HepG2 (cell line): ENCODE measurements at regions not wholly inside any gene's neighbourhood (a gene's known extent, or its start where the extent isn't known, plus 50 kb on each side); places are given as distances from the start of the nearest gene placed in this dataset.

Source experiments
- ATAC-seq: fragments of 200-7000 bp; cut with Tn5 transposase; 3 replicates; pipeline ENCODE4 v1.9.1; 2020; ENCODE audit warnings: mild to moderate bottlenecking, moderate library complexity
- BruUV-seq: library from RNA; stranded (reverse); fragments of 400-500 nt; replicated peaks from 2 replicates; lab custom pipeline; 2021; lab: Mats Ljungman, UMichigan
- CTCF ChIA-PET: fragments of 300-600 bp; formaldehyde crosslinking; extraction: SDS; loops from one replicate; lab custom pipeline; 2021; ENCODE audit warnings: low total read pairs, inconsistent platforms, low intra/inter-chr PET ratio; lab: Yijun Ruan, JAX
- POLR2A ChIA-PET: fragments of 350-600 bp; sonication (Branson Sonifier 250); formaldehyde crosslinking; loops from one replicate; lab custom pipeline; 2020; ENCODE audit warnings: antibody characterized with exemption, inconsistent platforms; lab: Yijun Ruan, JAX
- DNase-seq: peaks from one replicate; pipeline ENCODE4 v3.0.0-alpha.2; 2015; ENCODE audit warnings: low spot score
- FAIRE-seq: peaks from 3 replicates; lab custom pipeline; 2011; peaks lifted over from hg19 to GRCh38; lab: Jason Lieb, UNC
- H2AFZ ChIP-seq: one replicate; pipeline ENCODE4 v1.6.1; 2011; ENCODE audit warnings: low read length, inconsistent platforms
- H3K27ac ChIP-seq: fragments of 300-600 bp; 3 replicates; pipeline ENCODE4 v1.8.0; 2011; ENCODE audit warnings: mixed run types, mild to moderate bottlenecking, mixed read lengths, low read length, inconsistent platforms; ENCODE audit not compliant: insufficient read depth; ENCODE audit errors: extremely low read length
- H3K27me3 ChIP-seq, 2 experiments: fragments of 200-600 bp in 1 of 2; 2 replicates in 1 of 2; 3 replicates in 1 of 2; pipeline versions ENCODE4 v1.6.0 to v1.8.0; 2011; ENCODE audit warnings: low read length in 2 of 2, mild to moderate bottlenecking in 2 of 2, moderate library complexity in 2 of 2, inconsistent platforms in 1 of 2; ENCODE audit not compliant: insufficient read depth in 2 of 2, control insufficient read depth in 1 of 2
- H3K36me3 ChIP-seq, 2 experiments: fragments of 200-600 bp in 1 of 2; replicated peaks in 1 of 2; 2 replicates in 1 of 2; 3 replicates in 1 of 2; pipeline versions ENCODE4 v1.5.1 to v1.8.0; 2011; ENCODE audit warnings: low read length in 2 of 2, inconsistent platforms in 1 of 2; ENCODE audit not compliant: insufficient read depth in 2 of 2, control insufficient read depth in 1 of 2
- H3K4me1 ChIP-seq: 2 replicates; pipeline ENCODE4 v1.5.1; 2012; ENCODE audit warnings: low read length, inconsistent platforms; ENCODE audit not compliant: insufficient read depth
- H3K4me2 ChIP-seq: 2 replicates; pipeline ENCODE4 v1.6.0; 2011; ENCODE audit warnings: low read depth, low read length, inconsistent platforms
- H3K4me3 ChIP-seq, 3 experiments: fragments of 200-600 bp in 1 of 3; sonication (generic), shearing (Covaris generic) in 1 of 3; replicated peaks in 1 of 3; 2 replicates each; pipeline ENCODE4 v1.5.1; 2011 to 2016; ENCODE audit warnings: low read length in 3 of 3, inconsistent platforms in 2 of 3, low read depth in 2 of 3, mild to moderate bottlenecking in 2 of 3, control low read depth in 1 of 3, mixed read lengths in 1 of 3; ENCODE audit not compliant: insufficient read depth in 1 of 3
- H3K79me2 ChIP-seq: one replicate; pipeline ENCODE4 v1.6.1; 2011; ENCODE audit warnings: low read length, inconsistent platforms; ENCODE audit not compliant: insufficient read depth
- H3K9ac ChIP-seq: 2 replicates; pipeline ENCODE4 v1.6.0; 2011; ENCODE audit warnings: mild to moderate bottlenecking, low read depth, low read length, inconsistent platforms; ENCODE audit not compliant: insufficient read depth
- H3K9me3 ChIP-seq: 2 replicates; pipeline ENCODE4 v1.5.1; 2012; ENCODE audit warnings: mild to moderate bottlenecking, low read length
- H4K20me1 ChIP-seq: 2 replicates; pipeline ENCODE4 v1.6.0; 2011; ENCODE audit warnings: inconsistent platforms, mild to moderate bottlenecking, low read length, moderate library complexity; ENCODE audit not compliant: insufficient read depth
- SYNCRIP ChIP-seq: fragments of 200-400 bp; formaldehyde crosslinking; IDR thresholded peaks from 2 replicates; pipeline ENCODE4 v1.6.1; 2018; ENCODE audit warnings: mild to moderate bottlenecking, low read depth, low read length; ENCODE audit not compliant: insufficient read depth
- ZNF251 ChIP-seq: sonication (generic); formaldehyde crosslinking; IDR thresholded peaks from 2 replicates; pipeline ENCODE4 v1.9.0; 2021; ENCODE audit warnings: mild to moderate bottlenecking, missing genetic modification reagents
- ZNF557 ChIP-seq: sonication (generic); formaldehyde crosslinking; IDR thresholded peaks from 2 replicates; pipeline ENCODE4 v1.4.0; 2020; ENCODE audit warnings: missing genetic modification reagents
- WGBS: methylation state at CpG from one replicate; pipeline ENCODE4 v1.1.6; 2017; ENCODE audit warnings: low lambda C conversion rate; 5-methylcytosine and 5-hydroxymethylcytosine counted together
- in situ Hi-C: cut with HindIII; loops from 2 replicates; pipeline ENCODE4 v1.10.0; 2017; ENCODE audit warnings: low pct_unique_long_range_greater_than_20kb; ENCODE audit not compliant: extremely low pct_ligation_motif_present
- intact Hi-C: fragments of 100-400 bp; cut with micrococcal nuclease; formaldehyde crosslinking; loops from one replicate; pipeline ENCODE4 v1.10.0; 2022; ENCODE audit not compliant: unreplicated experiment
- TF ChIP-seq, protein P1 (sequence below): sonication (generic); formaldehyde crosslinking; IDR thresholded peaks from 2 replicates; pipeline ENCODE4 v1.5.0; 2020; ENCODE audit warnings: mild to moderate bottlenecking, missing genetic modification reagents
- TF ChIP-seq, protein P2 (sequence below): sonication (generic); formaldehyde crosslinking; IDR thresholded peaks from 2 replicates; pipeline ENCODE4 v1.5.1; 2020; ENCODE audit warnings: missing genetic modification reagents, mild to moderate bottlenecking, borderline replicate concordance

GRCh38 chr4:14193601-14194000 is 566.1 kb upstream of the BOD1L1 start:
- Histone ChIP-seq H3K4me1 (no peaks in the 10 kb centered on the region), H3K79me2 (no peaks in the 10 kb centered on the region), H3K4me3 (no peak overlapping the region), H3K36me3 (no peaks in the 10 kb centered on the region), H3K9ac (no peak overlapping the region), H4K20me1 (no peaks in the 10 kb centered on the region)
- DNase-seq (no peak), ATAC-seq (no peak), FAIRE-seq (no peak)
- intact Hi-C loops: no loop called here
- BruUV-seq: no TSS peak
- CTCF ChIA-PET: no interaction called here
- 63% methylated on average over 1 of the region's 1 CpG for WGBS
- POLR2A ChIA-PET: no interaction called here
- TF ChIP-seq, protein P1, sequence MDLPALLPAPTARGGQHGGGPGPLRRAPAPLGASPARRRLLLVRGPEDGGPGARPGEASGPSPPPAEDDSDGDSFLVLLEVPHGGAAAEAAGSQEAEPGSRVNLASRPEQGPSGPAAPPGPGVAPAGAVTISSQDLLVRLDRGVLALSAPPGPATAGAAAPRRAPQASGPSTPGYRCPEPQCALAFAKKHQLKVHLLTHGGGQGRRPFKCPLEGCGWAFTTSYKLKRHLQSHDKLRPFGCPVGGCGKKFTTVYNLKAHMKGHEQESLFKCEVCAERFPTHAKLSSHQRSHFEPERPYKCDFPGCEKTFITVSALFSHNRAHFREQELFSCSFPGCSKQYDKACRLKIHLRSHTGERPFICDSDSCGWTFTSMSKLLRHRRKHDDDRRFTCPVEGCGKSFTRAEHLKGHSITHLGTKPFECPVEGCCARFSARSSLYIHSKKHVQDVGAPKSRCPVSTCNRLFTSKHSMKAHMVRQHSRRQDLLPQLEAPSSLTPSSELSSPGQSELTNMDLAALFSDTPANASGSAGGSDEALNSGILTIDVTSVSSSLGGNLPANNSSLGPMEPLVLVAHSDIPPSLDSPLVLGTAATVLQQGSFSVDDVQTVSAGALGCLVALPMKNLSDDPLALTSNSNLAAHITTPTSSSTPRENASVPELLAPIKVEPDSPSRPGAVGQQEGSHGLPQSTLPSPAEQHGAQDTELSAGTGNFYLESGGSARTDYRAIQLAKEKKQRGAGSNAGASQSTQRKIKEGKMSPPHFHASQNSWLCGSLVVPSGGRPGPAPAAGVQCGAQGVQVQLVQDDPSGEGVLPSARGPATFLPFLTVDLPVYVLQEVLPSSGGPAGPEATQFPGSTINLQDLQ (CRISPR knock-in tag): no peak
- TF ChIP-seq, protein P2, sequence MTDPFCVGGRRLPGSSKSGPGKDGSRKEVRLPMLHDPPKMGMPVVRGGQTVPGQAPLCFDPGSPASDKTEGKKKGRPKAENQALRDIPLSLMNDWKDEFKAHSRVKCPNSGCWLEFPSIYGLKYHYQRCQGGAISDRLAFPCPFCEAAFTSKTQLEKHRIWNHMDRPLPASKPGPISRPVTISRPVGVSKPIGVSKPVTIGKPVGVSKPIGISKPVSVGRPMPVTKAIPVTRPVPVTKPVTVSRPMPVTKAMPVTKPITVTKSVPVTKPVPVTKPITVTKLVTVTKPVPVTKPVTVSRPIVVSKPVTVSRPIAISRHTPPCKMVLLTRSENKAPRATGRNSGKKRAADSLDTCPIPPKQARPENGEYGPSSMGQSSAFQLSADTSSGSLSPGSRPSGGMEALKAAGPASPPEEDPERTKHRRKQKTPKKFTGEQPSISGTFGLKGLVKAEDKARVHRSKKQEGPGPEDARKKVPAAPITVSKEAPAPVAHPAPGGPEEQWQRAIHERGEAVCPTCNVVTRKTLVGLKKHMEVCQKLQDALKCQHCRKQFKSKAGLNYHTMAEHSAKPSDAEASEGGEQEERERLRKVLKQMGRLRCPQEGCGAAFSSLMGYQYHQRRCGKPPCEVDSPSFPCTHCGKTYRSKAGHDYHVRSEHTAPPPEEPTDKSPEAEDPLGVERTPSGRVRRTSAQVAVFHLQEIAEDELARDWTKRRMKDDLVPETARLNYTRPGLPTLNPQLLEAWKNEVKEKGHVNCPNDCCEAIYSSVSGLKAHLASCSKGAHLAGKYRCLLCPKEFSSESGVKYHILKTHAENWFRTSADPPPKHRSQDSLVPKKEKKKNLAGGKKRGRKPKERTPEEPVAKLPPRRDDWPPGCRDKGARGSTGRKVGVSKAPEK: no peak
- no peak for TF ChIP-seq ZNF251
- TF ChIP-seq ZNF557: no peak
- no peak for TF ChIP-seq SYNCRIP
- TF ChIP-seq, all 625 proteins: peak for 0
- H2AFZ ChIP-seq: no peak overlapping the region
- in situ Hi-C loops: no loop called here
- no peak overlapping the region for H3K4me2 ChIP-seq
- H3K27me3 ChIP-seq: no peaks in the 10 kb centered on the region
- H3K9me3 ChIP-seq: peaks cover 77% of the 10 kb centered on the region
- H3K27ac ChIP-seq: no peak overlapping the region
